Activated T-cell treated with anti-CD3 and anti-CD28 coated beads, Interleukin-2, amount 50 U/mL, for 72 hours (primary cell): ENCODE measurements at regions not wholly inside any gene's neighbourhood (a gene's known extent, or its start where the extent isn't known, plus 50 kb on each side); places are given as distances from the start of the nearest gene placed in this dataset.
"Not testable (repeated sequence)": the region's sequence is repeated elsewhere in the genome, so short reads cannot be mapped to it uniquely, and the experiment has no call there.

Experiments
- ATAC-seq, 2 donors: fragments of 150-1000 bp; cut with Tn5 transposase; replicated peaks in 1 of 2; 2 replicates each; pipeline ENCODE4 v1.10.0; 2021; ENCODE audit warnings: moderate library complexity in 2 of 2, mild to moderate bottlenecking in 1 of 2
- DNase-seq, 2 donors: peaks; one replicate each; pipeline ENCODE4 v3.0.0; 2021 to 2022; ENCODE audit warnings: mixed read lengths in 1 of 2
- H3K27ac Mint-ChIP-seq: one replicate; pipeline ENCODE4 v1.8.0; 2022; ENCODE audit warnings: mild to moderate bottlenecking, moderate library complexity, mixed read lengths
- H3K27me3 Mint-ChIP-seq: one replicate; pipeline ENCODE4 v1.8.0; 2022; ENCODE audit warnings: low read depth, mixed read lengths
- H3K36me3 Mint-ChIP-seq, 2 donors: one replicate each; pipeline ENCODE4 v1.8.0; 2022; ENCODE audit warnings: mixed read lengths in 2 of 2, mild to moderate bottlenecking in 1 of 2; ENCODE audit not compliant: insufficient read depth in 2 of 2
- H3K4me1 Mint-ChIP-seq: one replicate; pipeline ENCODE4 v1.8.0; 2022; ENCODE audit warnings: low read depth, mixed read lengths
- H3K4me3 Mint-ChIP-seq, 2 donors: one replicate each; pipeline ENCODE4 v1.8.0; 2022; ENCODE audit warnings: mild to moderate bottlenecking in 2 of 2, mixed read lengths in 2 of 2, moderate library complexity in 2 of 2
- H3K9me3 Mint-ChIP-seq, 2 donors: one replicate each; pipeline ENCODE4 v1.8.0; 2022; ENCODE audit warnings: mixed read lengths in 2 of 2

DNA sequence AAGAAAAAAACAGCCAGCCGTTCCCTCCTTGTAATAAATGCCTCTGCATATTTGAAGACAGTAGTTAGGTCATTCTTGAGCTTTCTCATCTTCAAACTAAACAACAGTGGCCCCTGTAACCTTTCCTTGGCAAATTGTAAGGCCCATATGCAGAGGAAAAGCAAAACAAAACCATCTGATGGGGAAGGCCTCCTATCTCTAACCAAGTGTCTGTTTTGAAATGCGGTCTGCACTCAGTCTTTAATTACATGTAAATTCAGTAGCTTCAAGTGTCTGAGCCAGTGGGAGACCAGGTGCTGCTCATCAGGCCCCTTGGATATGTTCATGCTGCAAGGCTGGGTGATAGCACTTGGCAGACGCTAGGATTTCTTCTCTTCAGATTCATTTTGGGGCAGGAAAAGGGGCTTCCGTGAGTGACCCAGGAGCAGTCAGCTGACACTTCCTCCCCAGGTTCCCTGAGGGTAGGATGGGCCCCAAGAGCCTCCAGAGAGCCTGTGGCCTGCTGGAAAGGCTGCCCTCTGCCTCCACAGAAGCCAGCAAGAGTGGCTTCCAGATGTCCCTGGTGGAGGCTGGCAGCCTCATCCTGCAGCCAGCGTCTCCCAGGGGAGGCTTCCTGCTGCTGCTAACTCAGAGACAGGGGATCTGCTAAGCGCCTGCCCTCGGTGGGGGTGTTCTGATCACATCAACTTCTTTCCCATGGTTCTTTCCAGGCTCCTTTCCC, 60.2 kb upstream of the PLGLB2 start:
- not testable (repeated sequence) for H3K36me3 Mint-ChIP-seq, H3K9me3 Mint-ChIP-seq, ATAC-seq, H3K27ac Mint-ChIP-seq, H3K27me3 Mint-ChIP-seq, DNase-seq, H3K4me3 Mint-ChIP-seq, H3K4me1 Mint-ChIP-seq

DNA sequence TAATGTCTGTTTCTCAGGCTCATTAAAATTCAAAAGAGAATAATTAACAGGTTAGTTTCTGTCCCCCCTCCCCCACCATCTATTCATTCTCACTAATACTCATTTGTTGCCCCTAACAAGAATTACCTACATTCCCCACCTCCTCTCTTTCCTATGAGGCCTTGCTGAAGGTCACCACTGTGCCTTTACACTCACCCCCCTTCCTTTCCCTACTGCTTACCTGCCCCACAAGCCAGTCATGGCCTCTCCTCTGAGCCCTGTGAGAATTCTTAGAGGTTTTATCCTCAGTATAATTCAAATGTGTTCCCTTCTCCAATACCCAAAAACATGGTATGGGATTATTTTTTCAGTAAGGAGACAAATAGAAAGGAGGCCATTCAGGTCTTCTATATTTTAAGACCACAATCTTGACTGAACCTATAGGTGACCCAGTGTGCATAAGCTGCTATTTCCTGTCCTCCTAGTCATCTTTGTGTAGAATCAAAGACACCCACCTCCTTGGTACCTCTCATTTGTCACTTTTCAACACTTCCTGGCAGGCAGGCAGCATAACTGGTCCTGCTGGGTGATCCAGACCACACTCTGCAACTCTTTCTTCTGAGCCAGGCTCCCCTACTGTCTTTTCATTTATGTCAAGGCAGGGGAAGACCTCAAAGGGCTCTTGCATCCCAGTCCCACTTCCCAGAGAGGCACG, 55.8 kb upstream of the PLGLB2 start:
- peak; percentile 69 to 79 for ATAC-seq

DNA sequence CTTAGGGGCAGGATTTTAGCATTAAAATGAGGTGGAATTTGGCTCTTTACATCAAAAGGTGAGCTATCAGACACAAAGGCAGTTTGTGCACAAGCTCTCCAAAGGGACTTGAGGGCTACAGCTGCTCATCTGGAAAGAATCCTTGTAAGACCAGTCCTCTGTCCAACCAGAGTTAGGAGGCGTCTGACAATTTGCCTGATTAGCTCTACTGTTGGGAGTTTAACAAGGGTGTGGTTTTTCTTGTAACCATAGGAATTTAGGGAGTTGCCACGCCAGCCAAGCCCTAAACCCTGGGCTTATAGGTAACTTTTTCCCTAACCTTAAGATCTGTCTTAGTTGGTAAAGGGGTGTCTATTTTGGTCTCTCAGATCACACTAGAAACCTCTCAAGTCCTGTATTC, 55.0 kb upstream of the PLGLB2 start:
- H3K27me3 Mint-ChIP-seq, H3K36me3 Mint-ChIP-seq, DNase-seq, H3K9me3 Mint-ChIP-seq, H3K4me3 Mint-ChIP-seq, H3K4me1 Mint-ChIP-seq, H3K27ac Mint-ChIP-seq, ATAC-seq: not testable (repeated sequence)

More for the DNA sequence above, 55.8 kb upstream of the PLGLB2 start:
- not testable (repeated sequence) for DNase-seq, H3K4me1 Mint-ChIP-seq, H3K9me3 Mint-ChIP-seq, H3K36me3 Mint-ChIP-seq, H3K27me3 Mint-ChIP-seq
- peak overlapping the region; percentile 76 for H3K27ac Mint-ChIP-seq
- peak overlapping the region in 1 of 2 donors; percentile 25 for H3K4me3 Mint-ChIP-seq

DNA sequence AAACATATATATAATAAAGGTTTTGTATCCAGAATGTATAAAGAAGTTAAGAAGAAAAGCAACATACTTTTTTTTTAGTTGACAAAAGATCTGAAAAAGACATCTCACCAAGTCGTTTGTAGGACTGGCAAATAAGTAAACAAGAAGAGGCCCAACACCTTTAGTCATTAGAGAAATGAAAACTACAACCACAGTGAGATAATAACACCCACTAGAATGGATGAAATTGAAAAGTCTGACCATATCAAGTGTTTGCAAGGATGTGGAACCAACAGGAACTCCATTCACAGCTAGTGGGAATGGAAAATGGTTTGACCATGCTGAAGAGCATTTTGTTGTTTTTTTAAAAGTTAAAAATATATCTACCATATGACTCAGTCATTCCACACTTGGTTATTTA, 54.0 kb upstream of the PLGLB2 start:
- not testable (repeated sequence) for H3K4me3 Mint-ChIP-seq, H3K9me3 Mint-ChIP-seq, DNase-seq, H3K27me3 Mint-ChIP-seq, H3K27ac Mint-ChIP-seq, H3K36me3 Mint-ChIP-seq, H3K4me1 Mint-ChIP-seq
- peak; percentile 35 to 41 for ATAC-seq

DNA sequence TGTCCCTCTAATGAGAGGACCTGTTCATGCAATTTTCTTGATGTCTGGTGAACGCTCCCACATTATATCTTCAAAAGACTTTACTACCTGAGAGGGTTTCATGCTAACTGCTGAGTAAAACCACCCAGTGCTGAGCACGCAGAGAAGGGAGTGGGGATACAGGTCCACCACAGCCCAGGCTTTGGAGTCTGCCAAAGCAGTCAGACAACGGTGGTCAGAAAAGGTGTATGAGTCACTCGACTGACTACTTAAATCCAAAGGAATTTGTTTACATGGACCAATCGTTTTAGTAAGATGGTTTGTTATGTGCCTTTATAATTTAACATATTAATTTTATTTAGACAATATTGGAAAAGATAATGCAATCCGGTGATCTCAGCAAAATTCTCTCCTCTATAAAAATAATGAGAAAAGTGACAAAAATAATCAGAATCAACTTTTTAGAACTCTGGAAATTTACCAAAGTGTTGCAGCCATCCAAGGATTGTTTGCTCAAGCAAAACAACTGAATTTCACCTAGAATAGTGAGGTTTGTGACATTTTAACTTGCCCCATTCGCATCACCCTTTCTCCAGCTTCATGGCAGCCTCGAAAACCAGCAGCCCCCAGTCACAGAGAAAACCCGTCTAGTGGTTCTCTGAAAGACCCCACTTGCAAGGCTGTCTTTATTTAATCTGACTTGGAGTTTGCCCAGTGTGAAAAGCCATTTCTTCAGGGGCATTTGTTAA, 52.1 kb upstream of the PLGLB2 start:
- not testable (repeated sequence) for H3K4me3 Mint-ChIP-seq, H3K27ac Mint-ChIP-seq, H3K36me3 Mint-ChIP-seq, H3K27me3 Mint-ChIP-seq, DNase-seq, H3K9me3 Mint-ChIP-seq, ATAC-seq, H3K4me1 Mint-ChIP-seq
